H1 (cell line): ENCODE measurements at regions not wholly inside any gene's neighbourhood (a gene's known extent, or its start where the extent isn't known, plus 50 kb on each side); places are given as distances from the start of the nearest gene placed in this dataset.

Experiments used
- CTCF ChIA-PET: fragments of 300-600 bp; sonication (Branson Sonifier 250); formaldehyde crosslinking; loops from one replicate; lab custom pipeline; 2021; ENCODE audit not compliant: partially characterized antibody; lab: Charles Lee
- POLR2A ChIA-PET: fragments of 300-600 bp; sonication (Branson Sonifier 250); formaldehyde crosslinking; loops from one replicate; lab custom pipeline; 2021; ENCODE audit warnings: inconsistent platforms; ENCODE audit not compliant: partially characterized antibody; lab: Charles Lee
- DNase-seq, 2 experiments: peaks; one replicate each; pipeline versions ENCODE4 v3.0.0 to v3.0.0-alpha.2; 2010 to 2022; ENCODE audit warnings: low spot score in 2 of 2, low read depth in 1 of 2, mixed read lengths in 1 of 2
- FAIRE-seq: peaks from 2 replicates; lab custom pipeline; 2011; peaks lifted over from hg19 to GRCh38; lab: Jason Lieb, UNC
- H2AFZ ChIP-seq: 2 replicates; pipeline ENCODE4 v1.8.1; 2012; ENCODE audit warnings: low read length, inconsistent platforms
- H2AK5ac ChIP-seq: 2 replicates; pipeline ENCODE4 v1.6.1; 2013; ENCODE audit warnings: low read depth, low read length
- H2BK120ac ChIP-seq: replicated peaks from 2 replicates; pipeline ENCODE3; 2013; ENCODE audit warnings: low read depth, low read length, inconsistent platforms
- H2BK12ac ChIP-seq: 2 replicates; pipeline ENCODE4 v1.6.1; 2013; ENCODE audit warnings: low read depth, low read length
- H2BK15ac ChIP-seq: 2 replicates; pipeline ENCODE4 v1.6.1; 2013; ENCODE audit warnings: low read length
- H2BK20ac ChIP-seq: 2 replicates; pipeline ENCODE4 v1.6.1; 2013; ENCODE audit warnings: low read length
- H2BK5ac ChIP-seq: 2 replicates; pipeline ENCODE4 v1.6.1; 2013; ENCODE audit warnings: low read depth, low read length
- H3K14ac ChIP-seq: 2 replicates; pipeline ENCODE4 v1.6.1; 2013; ENCODE audit warnings: inconsistent platforms; ENCODE audit not compliant: insufficient read length
- H3K18ac ChIP-seq: 2 replicates; pipeline ENCODE4 v1.6.1; 2013; ENCODE audit warnings: low read length; ENCODE audit errors: extremely low read depth
- H3K23ac ChIP-seq: 2 replicates; pipeline ENCODE4 v1.6.1; 2013; ENCODE audit warnings: inconsistent platforms; ENCODE audit not compliant: insufficient read length
- H3K23me2 ChIP-seq: 2 replicates; pipeline ENCODE4 v1.6.1; 2013; ENCODE audit warnings: low read depth, low read length
- H3K27ac ChIP-seq: 2 replicates; pipeline ENCODE4 v1.6.1; 2011; ENCODE audit warnings: low read depth, low read length, inconsistent platforms
- H3K27me3 ChIP-seq, 4 experiments: replicated peaks in 1 of 4; 1 replicate in 1 of 4; 2 replicates in 3 of 4; pipeline versions ENCODE4 v1.6.1 to v1.8.1; 2011 to 2013; ENCODE audit warnings: low read length in 3 of 4, mild to moderate bottlenecking in 3 of 4, inconsistent platforms in 2 of 4, mixed read lengths in 2 of 4, moderate library complexity in 1 of 4; ENCODE audit not compliant: control insufficient read depth in 3 of 4, insufficient read depth in 3 of 4; ENCODE audit errors: extremely low read depth in 1 of 4
- H3K36me3 ChIP-seq, 4 experiments: 2 replicates each; pipeline versions ENCODE4 v1.6.1 to v1.8.1; 2011 to 2013; ENCODE audit warnings: mild to moderate bottlenecking in 4 of 4, low read length in 3 of 4, moderate library complexity in 2 of 4, control low read depth in 1 of 4, inconsistent platforms in 1 of 4; ENCODE audit not compliant: insufficient read depth in 4 of 4, control insufficient read depth in 2 of 4
- H3K4ac ChIP-seq: replicated peaks from 2 replicates; pipeline ENCODE3; 2013; ENCODE audit warnings: low read length, low read depth, mixed read lengths, inconsistent platforms; ENCODE audit not compliant: insufficient read length
- H3K4me1 ChIP-seq, 4 experiments: replicated peaks in 1 of 4; 1 replicate in 1 of 4; 2 replicates in 3 of 4; pipeline versions ENCODE4 v1.6.1 to v1.8.1; 2011 to 2013; ENCODE audit warnings: low read length in 3 of 4, inconsistent platforms in 2 of 4, mixed read lengths in 1 of 4; ENCODE audit not compliant: insufficient read depth in 4 of 4, control insufficient read depth in 3 of 4
- H3K4me2 ChIP-seq, 2 experiments: 2 replicates each; pipeline versions ENCODE4 v1.6.1 to v1.8.1; 2011 to 2013; ENCODE audit warnings: low read depth in 2 of 2, low read length in 2 of 2, control low read depth in 1 of 2, inconsistent platforms in 1 of 2, mild to moderate bottlenecking in 1 of 2; ENCODE audit not compliant: insufficient read depth in 1 of 2
- H3K4me3 ChIP-seq, 4 experiments: fragments of 200-600, 300-600 bp in 1 of 4; sonication (generic), shearing (Covaris generic), sonication (Bioruptor Twin) in 1 of 4; 2 replicates each; pipeline versions ENCODE4 v1.5.1 to v1.8.1; 2011 to 2016; ENCODE audit warnings: low read length in 4 of 4, low read depth in 3 of 4, control low read depth in 2 of 4, inconsistent platforms in 2 of 4, mild to moderate bottlenecking in 2 of 4, mixed read lengths in 1 of 4, moderate library complexity in 1 of 4; ENCODE audit not compliant: insufficient read depth in 2 of 4; ENCODE audit errors: extremely low read depth in 1 of 4
- H3K56ac ChIP-seq: replicated peaks from 2 replicates; pipeline ENCODE3; 2013; ENCODE audit warnings: low read depth, mild to moderate bottlenecking, mixed read lengths, low read length, inconsistent platforms; ENCODE audit not compliant: insufficient read length
- H3K79me1 ChIP-seq: 2 replicates; pipeline ENCODE4 v1.6.1; 2013; ENCODE audit warnings: low read depth, low read length, control low read depth
- H3K79me2 ChIP-seq, 2 experiments: 2 replicates each; pipeline versions ENCODE4 v1.6.1 to v1.8.1; 2012 to 2013; ENCODE audit warnings: low read length in 2 of 2, mild to moderate bottlenecking in 2 of 2, inconsistent platforms in 1 of 2; ENCODE audit not compliant: insufficient read depth in 2 of 2, control insufficient read depth in 1 of 2
- H3K9ac ChIP-seq, 4 experiments: replicated peaks in 1 of 4; 1 replicate in 1 of 4; 2 replicates in 3 of 4; pipeline versions ENCODE4 v1.6.1 to v1.8.1; 2011 to 2013; ENCODE audit warnings: low read depth in 3 of 4, low read length in 3 of 4, control low read depth in 2 of 4, mild to moderate bottlenecking in 2 of 4, moderate library complexity in 2 of 4, inconsistent platforms in 1 of 4; ENCODE audit errors: extremely low read depth in 1 of 4
- H3K9me3 ChIP-seq, 2 experiments: 2 replicates each; pipeline versions ENCODE4 v1.6.1 to v1.8.1; 2012 to 2013; ENCODE audit warnings: mild to moderate bottlenecking in 2 of 2, moderate library complexity in 2 of 2, control low read depth in 1 of 2, inconsistent platforms in 1 of 2, low read depth in 1 of 2, low read length in 1 of 2, mixed read lengths in 1 of 2; ENCODE audit not compliant: insufficient read depth in 2 of 2
- H4K20me1 ChIP-seq, 2 experiments: replicated peaks in 1 of 2; 2 replicates each; pipeline versions ENCODE3 to v1.8.1; 2011 to 2013; ENCODE audit warnings: inconsistent platforms in 2 of 2, low read length in 2 of 2, mild to moderate bottlenecking in 1 of 2; ENCODE audit not compliant: insufficient read depth in 2 of 2, control insufficient read depth in 1 of 2
- H4K5ac ChIP-seq: 2 replicates; pipeline ENCODE4 v1.6.1; 2013; ENCODE audit warnings: low read length, low read depth, mixed read lengths, inconsistent platforms; ENCODE audit not compliant: insufficient read length
- H4K8ac ChIP-seq: 2 replicates; pipeline ENCODE4 v1.8.0; 2013; ENCODE audit warnings: mild to moderate bottlenecking, moderate library complexity, low read length, inconsistent platforms; ENCODE audit not compliant: insufficient read depth; ENCODE audit errors: extremely low read depth
- H4K91ac ChIP-seq: replicated peaks from 2 replicates; pipeline ENCODE3; 2013; ENCODE audit warnings: low read length, mixed read lengths, inconsistent platforms; ENCODE audit not compliant: insufficient read length
- ATF2 ChIP-seq: IDR thresholded peaks from 2 replicates; pipeline ENCODE4 v1.6.1; 2012; ENCODE audit warnings: low read length, inconsistent platforms
- BACH1 ChIP-seq: IDR thresholded peaks from 2 replicates; pipeline ENCODE4 v1.6.1; 2012; ENCODE audit warnings: low read length, improper control_type of control experiment
- KDM1A ChIP-seq: fragments of 200-600, 300-600 bp; sonication (generic); IDR thresholded peaks from 2 replicates; pipeline ENCODE4 v1.7.1; 2016; ENCODE audit warnings: mild to moderate bottlenecking, low read length, borderline replicate concordance
- KDM5A ChIP-seq: fragments of 200-600 bp; IDR thresholded peaks from 2 replicates; pipeline ENCODE4 v1.7.1; 2012; ENCODE audit warnings: mild to moderate bottlenecking, low read length, inconsistent platforms, mixed read lengths
- SAP30 ChIP-seq: fragments of 300-600 bp; sonication (generic); IDR thresholded peaks from 2 replicates; pipeline ENCODE4 v1.7.1; 2012; ENCODE audit warnings: low read length, moderate library complexity, mild to moderate bottlenecking, inconsistent platforms; ENCODE audit not compliant: insufficient read depth, insufficient replicate concordance
- SIX5 ChIP-seq: IDR thresholded peaks from 2 replicates; pipeline ENCODE4 v1.6.1; 2011; ENCODE audit warnings: mild to moderate bottlenecking, low read depth, low read length
- SP1 ChIP-seq: IDR thresholded peaks from 2 replicates; pipeline ENCODE4 v1.6.1; 2011; ENCODE audit warnings: low read depth, low read length
- SRF ChIP-seq: IDR thresholded peaks from 2 replicates; pipeline ENCODE4 v1.6.1; 2011; ENCODE audit warnings: mild to moderate bottlenecking, low read depth, low read length, moderate library complexity
- TEAD4 ChIP-seq: IDR thresholded peaks from 2 replicates; pipeline ENCODE4 v1.6.1; 2012; ENCODE audit warnings: low read depth, low read length, inconsistent platforms, mixed read lengths
- ZNF274 ChIP-seq: IDR thresholded peaks from 2 replicates; pipeline ENCODE4 v1.7.0; 2012; ENCODE audit warnings: low read length, borderline replicate concordance; ENCODE audit errors: extremely low read depth
- WGBS, 2 experiments: shearing (Covaris generic) in 1 of 2; methylation state at CpG; one replicate each; pipeline versions ENCODE4 v1.1.6 to v1.1.7; 2013 to 2015; ENCODE audit warnings: low lambda C conversion rate in 2 of 2, mixed read lengths in 2 of 2, inconsistent platforms in 1 of 2, low coverage in 1 of 2, missing lambda C conversion rate in 1 of 2; ENCODE audit not compliant: insufficient replicate concordance in 2 of 2, insufficient coverage in 1 of 2, insufficient read length in 1 of 2; ENCODE audit errors: extremely low coverage in 1 of 2, missing lambda C conversion rate in 1 of 2; 5-methylcytosine and 5-hydroxymethylcytosine counted together
- TF ChIP-seq, protein P1 (sequence below), 3 experiments: IDR thresholded peaks; 1 replicate in 2 of 3; 2 replicates in 1 of 3; pipeline versions ENCODE4 v1.5.1 to v1.6.1; 2011; ENCODE audit warnings: low read length in 3 of 3, mild to moderate bottlenecking in 3 of 3, inconsistent platforms in 2 of 3, low read depth in 1 of 3, moderate library complexity in 1 of 3; ENCODE audit not compliant: insufficient read depth in 1 of 3; ENCODE audit errors: control extremely low read depth in 1 of 3

DNA sequence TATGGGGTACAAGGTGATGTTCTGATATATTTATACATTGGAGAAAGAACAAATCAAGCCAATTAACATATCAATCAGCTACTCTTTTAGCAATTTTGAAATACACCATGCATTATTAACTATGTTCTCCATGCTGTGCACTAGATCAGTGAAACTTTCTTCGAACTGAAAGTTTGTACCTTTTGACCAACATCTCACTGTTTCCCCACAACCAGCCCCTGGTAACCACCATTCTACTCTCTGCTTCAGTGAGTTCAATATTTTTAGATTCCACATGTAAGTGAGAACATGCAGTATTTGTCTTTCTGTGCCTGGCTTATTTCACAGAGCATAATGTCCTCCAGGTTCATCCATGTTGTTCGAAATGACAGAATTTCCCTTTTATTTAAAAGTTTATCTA is 246.1 kb upstream of the VCX start:
- Histone ChIP-seq H4K20me1 (no peaks in the 10 kb centered on the region), H4K91ac (no peak overlapping the region), H2AFZ (no peak overlapping the region), H3K9me3 (no peaks in the 10 kb centered on the region; a peak in 1 of 4 replicates), H3K23me2 (no peaks in the 10 kb centered on the region), H2BK12ac (no peak overlapping the region), H3K4me1 (no peaks in the 10 kb centered on the region), H4K5ac (no peak overlapping the region), H2AK5ac (no peak overlapping the region), H2BK5ac (no peak overlapping the region), H2BK20ac (no peak overlapping the region), H3K27ac (no peak overlapping the region), H3K23ac (no peak overlapping the region), H2BK15ac (no peak overlapping the region), H4K8ac (no peak overlapping the region), H3K56ac (no peak overlapping the region), H3K4ac (no peak overlapping the region), H3K36me3 (no peaks in the 10 kb centered on the region), H3K4me3 (no peak overlapping the region), H2BK120ac (no peak overlapping the region), H3K18ac (no peak overlapping the region), H3K14ac (no peak overlapping the region), H3K27me3 (no peaks in the 10 kb centered on the region), H3K79me1 (no peaks in the 10 kb centered on the region), H3K9ac (no peak overlapping the region), H3K79me2 (no peaks in the 10 kb centered on the region), H3K4me2 (no peak overlapping the region)
- POLR2A ChIA-PET: no interaction called here
- FAIRE-seq (no peak), DNase-seq (no peak)
- WGBS, 2 experiments: 100% methylated on average over 1 of the region's 2 CpGs; no CpG with 5 or more reads in 1 of the 2 experiments
- CTCF ChIA-PET: no interaction called here
- TF ChIP-seq ATF2 (no peak), SP1 (no peak), KDM1A (no peak), TEAD4 (no peak), BACH1 (no peak), KDM5A (no peak), ZNF274 (no peak), SAP30 (no peak), SIX5 (no peak), SRF (no peak)
- TF ChIP-seq, protein P1, sequence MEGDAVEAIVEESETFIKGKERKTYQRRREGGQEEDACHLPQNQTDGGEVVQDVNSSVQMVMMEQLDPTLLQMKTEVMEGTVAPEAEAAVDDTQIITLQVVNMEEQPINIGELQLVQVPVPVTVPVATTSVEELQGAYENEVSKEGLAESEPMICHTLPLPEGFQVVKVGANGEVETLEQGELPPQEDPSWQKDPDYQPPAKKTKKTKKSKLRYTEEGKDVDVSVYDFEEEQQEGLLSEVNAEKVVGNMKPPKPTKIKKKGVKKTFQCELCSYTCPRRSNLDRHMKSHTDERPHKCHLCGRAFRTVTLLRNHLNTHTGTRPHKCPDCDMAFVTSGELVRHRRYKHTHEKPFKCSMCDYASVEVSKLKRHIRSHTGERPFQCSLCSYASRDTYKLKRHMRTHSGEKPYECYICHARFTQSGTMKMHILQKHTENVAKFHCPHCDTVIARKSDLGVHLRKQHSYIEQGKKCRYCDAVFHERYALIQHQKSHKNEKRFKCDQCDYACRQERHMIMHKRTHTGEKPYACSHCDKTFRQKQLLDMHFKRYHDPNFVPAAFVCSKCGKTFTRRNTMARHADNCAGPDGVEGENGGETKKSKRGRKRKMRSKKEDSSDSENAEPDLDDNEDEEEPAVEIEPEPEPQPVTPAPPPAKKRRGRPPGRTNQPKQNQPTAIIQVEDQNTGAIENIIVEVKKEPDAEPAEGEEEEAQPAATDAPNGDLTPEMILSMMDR (IDR thresholded peaks at IDR 0.05; ENCODE audit: control extremely low read depth in 1 of 3, insufficient read depth in 1 of 3, low read depth in 1 of 3, low read length in 3 of 3): no peak
